ENCODE measurements at regions not wholly inside any gene's neighbourhood (a gene's known extent, or its start where the extent isn't known, plus 50 kb on each side); places are given as distances from the start of the nearest gene placed in this dataset.

- no peak for DNase-seq
Measured at GRCh38 chr13:64347664-64348063, 2882.5 kb downstream of the PCDH9 start.

GRCh38 chr13:64339373-64340063 lies 2890.6 kb downstream of the PCDH9 start:
- no peak for DNase-seq

- no peak for DNase-seq
Measured at GRCh38 chr13:64338671-64339070, 2891.5 kb downstream of the PCDH9 start.

- DNase-seq: no peak
Measured at GRCh38 chr13:64333888-64334287, 2896.2 kb downstream of the PCDH9 start.

GRCh38 chr13:64332048-64332447 lies 2898.1 kb downstream of the PCDH9 start:
- DNase-seq: peak; percentile 0 to 53

GRCh38 chr13:64327505-64328194 lies 2902.5 kb downstream of the PCDH9 start:
- DNase-seq: peak; percentile 76 to 89

GRCh38 chr13:64314331-64314730 lies 2898.7 kb upstream of the PCDH20 start:
- DNase-seq: no peak

GRCh38 chr13:64311948-64312347 lies 2896.3 kb upstream of the PCDH20 start:
- no peak for DNase-seq

GRCh38 chr13:64311112-64311511 lies 2895.5 kb upstream of the PCDH20 start:
- no peak for DNase-seq

- no peak for DNase-seq
Measured at GRCh38 chr13:64305246-64305645, 2889.6 kb upstream of the PCDH20 start.

GRCh38 chr13:64300239-64300638 lies 2884.6 kb upstream of the PCDH20 start:
- no peak for DNase-seq

GRCh38 chr13:64293923-64294322 lies 2878.3 kb upstream of the PCDH20 start:
- no peak for DNase-seq

GRCh38 chr13:64289702-64290101 lies 2874.1 kb upstream of the PCDH20 start:
- no peak for DNase-seq

- no peak for DNase-seq
Measured at GRCh38 chr13:64283926-64284325, 2868.3 kb upstream of the PCDH20 start.

- no peak for DNase-seq
Measured at GRCh38 chr13:64278493-64278892, 2862.8 kb upstream of the PCDH20 start.

GRCh38 chr13:64277097-64277496 lies 2861.4 kb upstream of the PCDH20 start:
- DNase-seq: no peak

- no peak for DNase-seq
Measured at GRCh38 chr13:64276232-64276631, 2860.6 kb upstream of the PCDH20 start.

GRCh38 chr13:64274481-64275217 lies 2859.0 kb upstream of the PCDH20 start:
- no peak for DNase-seq

GRCh38 chr13:64273780-64274179 lies 2858.1 kb upstream of the PCDH20 start:
- DNase-seq: no peak

GRCh38 chr13:64272681-64273080 lies 2857.0 kb upstream of the PCDH20 start:
- no peak for DNase-seq

- no peak for DNase-seq
Measured at GRCh38 chr13:64266024-64266423, 2850.4 kb upstream of the PCDH20 start.

- DNase-seq: no peak
Measured at GRCh38 chr13:64263285-64263684, 2847.6 kb upstream of the PCDH20 start.

- DNase-seq: no peak
Measured at GRCh38 chr13:64256751-64257150, 2841.1 kb upstream of the PCDH20 start.

- DNase-seq: no peak
Measured at GRCh38 chr13:64255988-64256387, 2840.3 kb upstream of the PCDH20 start.

All from NCI-H2081 (cell line).